Kidney (tissue), 13 donors: ENCODE measurements at regions not wholly inside any gene's neighbourhood (a gene's known extent, or its start where the extent isn't known, plus 50 kb on each side); places are given as distances from the start of the nearest gene placed in this dataset.
A peak's percentile ranks its signal among the peaks of the same experiment; 100 is the strongest.

Experiments
- DNase-seq, 5 donors: peaks; one replicate each; pipeline ENCODE4 v3.0.0-alpha.2; 2013 to 2020
- FAIRE-seq: peaks from 2 replicates; lab custom pipeline; 2012; peaks lifted over from hg19 to GRCh38; lab: Jason Lieb, UNC
- H3K27ac ChIP-seq, 2 donors: one replicate each; pipeline ENCODE4 v1.7.0; 2013; ENCODE audit warnings: low read depth in 2 of 2, low read length in 2 of 2, inconsistent platforms in 1 of 2
- H3K27me3 ChIP-seq: one replicate; pipeline ENCODE4 v1.7.1; 2013; ENCODE audit warnings: low read length, inconsistent platforms; ENCODE audit not compliant: control insufficient read depth, insufficient read depth
- H3K36me3 ChIP-seq, 3 donors: one replicate each; pipeline versions ENCODE4 v1.7.0 to v1.7.1; 2013; ENCODE audit warnings: low read length in 3 of 3, control low read depth in 1 of 3, inconsistent platforms in 1 of 3; ENCODE audit not compliant: insufficient read depth in 3 of 3, control insufficient read depth in 2 of 3
- H3K4me1 ChIP-seq, 3 donors: one replicate each; pipeline versions ENCODE4 v1.7.0 to v1.7.1; 2013; ENCODE audit warnings: low read length in 3 of 3, inconsistent platforms in 1 of 3, low read depth in 1 of 3; ENCODE audit not compliant: control insufficient read depth in 2 of 3, insufficient read depth in 2 of 3
- H3K4me3 ChIP-seq, 3 donors: one replicate each; pipeline versions ENCODE4 v1.7.0 to v1.8.1; 2013; ENCODE audit warnings: low read length in 3 of 3, control low read depth in 1 of 3, inconsistent platforms in 1 of 3
- H3K9ac ChIP-seq, 3 donors: one replicate each; pipeline versions ENCODE4 v1.7.0 to v1.7.1; 2013; ENCODE audit warnings: low read length in 3 of 3, control low read depth in 1 of 3, inconsistent platforms in 1 of 3
- H3K9me3 ChIP-seq, 3 donors: one replicate each; pipeline versions ENCODE4 v1.7.0 to v1.7.1; 2013; ENCODE audit warnings: low read length in 3 of 3, control low read depth in 1 of 3, inconsistent platforms in 1 of 3; ENCODE audit not compliant: control insufficient read depth in 2 of 3, insufficient read depth in 1 of 3
- intact Hi-C: fragments of 100-400 bp; cut with DNase I; formaldehyde crosslinking; loops from one replicate; pipeline ENCODE4 v1.11.1; 2022
- TF ChIP-seq, protein P1 (sequence below): IDR thresholded peaks from 3 replicates; pipeline ENCODE4 v1.5.1; 2012; ENCODE audit warnings: mild to moderate bottlenecking, moderate library complexity, borderline replicate concordance; ENCODE audit not compliant: insufficient read depth; ENCODE audit errors: extremely low read depth
- donor health status: control.
- donor health status: control.
- donor health status: control.
- donor health status: control.
- donor health status: control.
- donor health status: DM: yes; HTN: yes; CAD: no.
- donor health status: Normal renal cell carcinoma (clear cell type).

DNA sequence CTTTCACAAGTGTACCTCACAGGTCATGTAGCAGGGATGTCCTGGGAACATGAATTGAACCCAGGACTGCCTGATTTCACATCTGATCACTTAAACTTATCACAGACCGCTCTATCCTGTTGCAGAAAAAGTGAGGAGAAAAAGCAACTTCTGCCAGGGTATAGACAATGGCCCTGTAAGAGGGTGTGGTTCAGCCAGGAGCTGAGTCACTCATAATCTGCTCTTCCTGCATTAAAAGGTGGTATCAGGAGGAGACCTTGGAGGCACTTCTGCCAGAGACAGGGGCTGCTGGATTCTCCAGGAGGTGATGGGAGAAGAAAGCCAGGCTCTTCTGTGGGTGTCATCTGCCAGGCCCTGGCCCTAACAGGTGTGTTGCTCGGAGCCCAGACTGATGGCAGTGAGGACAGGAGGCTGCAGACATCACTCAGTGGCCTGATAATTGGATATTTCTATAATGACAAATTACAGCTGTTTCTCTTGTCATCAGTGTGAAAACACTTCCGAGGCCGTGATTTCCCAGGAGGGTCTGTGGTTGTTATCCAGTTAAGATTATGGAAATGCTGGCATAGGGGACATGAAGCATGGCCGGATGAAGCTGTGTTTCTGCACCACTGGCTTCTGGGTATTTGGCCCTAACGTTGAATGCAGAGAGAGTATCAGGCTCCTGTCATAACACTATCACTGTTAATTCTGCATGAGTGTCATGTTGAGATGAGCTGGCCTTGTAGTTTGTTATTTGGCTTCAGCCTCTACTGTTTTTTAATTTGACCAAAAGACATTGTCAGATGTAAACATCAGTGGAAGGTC is 125.1 kb upstream of the ZBED5 start:
- peaks cover 0 to 4% (median 0%) of the 10 kb centered on the region in 3 donors for H3K9me3 ChIP-seq
- TF ChIP-seq, protein P1, sequence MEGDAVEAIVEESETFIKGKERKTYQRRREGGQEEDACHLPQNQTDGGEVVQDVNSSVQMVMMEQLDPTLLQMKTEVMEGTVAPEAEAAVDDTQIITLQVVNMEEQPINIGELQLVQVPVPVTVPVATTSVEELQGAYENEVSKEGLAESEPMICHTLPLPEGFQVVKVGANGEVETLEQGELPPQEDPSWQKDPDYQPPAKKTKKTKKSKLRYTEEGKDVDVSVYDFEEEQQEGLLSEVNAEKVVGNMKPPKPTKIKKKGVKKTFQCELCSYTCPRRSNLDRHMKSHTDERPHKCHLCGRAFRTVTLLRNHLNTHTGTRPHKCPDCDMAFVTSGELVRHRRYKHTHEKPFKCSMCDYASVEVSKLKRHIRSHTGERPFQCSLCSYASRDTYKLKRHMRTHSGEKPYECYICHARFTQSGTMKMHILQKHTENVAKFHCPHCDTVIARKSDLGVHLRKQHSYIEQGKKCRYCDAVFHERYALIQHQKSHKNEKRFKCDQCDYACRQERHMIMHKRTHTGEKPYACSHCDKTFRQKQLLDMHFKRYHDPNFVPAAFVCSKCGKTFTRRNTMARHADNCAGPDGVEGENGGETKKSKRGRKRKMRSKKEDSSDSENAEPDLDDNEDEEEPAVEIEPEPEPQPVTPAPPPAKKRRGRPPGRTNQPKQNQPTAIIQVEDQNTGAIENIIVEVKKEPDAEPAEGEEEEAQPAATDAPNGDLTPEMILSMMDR: no peak
- DNase-seq: peak in 2 of 5 donors; percentile 4 to 44

DNA sequence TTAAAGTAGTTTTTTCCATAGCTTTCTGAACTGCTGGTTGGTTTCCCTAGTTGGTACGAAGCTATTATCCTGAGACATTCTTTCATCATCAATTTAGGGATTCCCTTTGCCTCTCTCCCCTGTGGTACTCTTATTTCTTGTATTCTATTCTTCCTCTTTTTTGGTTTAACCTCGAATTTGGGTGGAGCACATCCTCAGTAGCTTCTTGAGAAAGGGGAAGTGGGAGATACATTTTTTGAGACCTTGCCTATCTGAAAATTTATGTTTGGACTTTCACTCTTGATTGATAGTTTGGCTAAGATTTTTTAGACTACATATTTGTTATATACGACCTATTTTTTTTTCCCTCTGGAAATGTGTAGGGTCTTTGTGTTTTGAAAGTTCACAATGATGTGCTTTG is 121.7 kb upstream of the ZBED5 start:
- TF ChIP-seq, protein P1: no peak
- Histone ChIP-seq H3K9ac (no peak overlapping the region), H3K27ac (no peak overlapping the region), H3K9me3 (peaks cover 0 to 4% (median 0%) of the 10 kb centered on the region in 3 donors), H3K36me3 (no peaks in the 10 kb centered on the region), H3K4me3 (no peak overlapping the region), H3K27me3 (no peaks in the 10 kb centered on the region), H3K4me1 (no peaks in the 10 kb centered on the region)
- DNase-seq: no peak
- FAIRE-seq: no peak
- intact Hi-C loops: no loop called here

More for the DNA sequence above, 125.1 kb upstream of the ZBED5 start:
- no peak overlapping the region for H3K9ac ChIP-seq
- intact Hi-C loops: no loop called here
- H3K36me3 ChIP-seq: no peaks in the 10 kb centered on the region
- H3K4me1 ChIP-seq: no peaks in the 10 kb centered on the region
- no peak overlapping the region for H3K4me3 ChIP-seq
- no peaks in the 10 kb centered on the region for H3K27me3 ChIP-seq
- H3K27ac ChIP-seq: no peak overlapping the region
- no peak for FAIRE-seq

DNA sequence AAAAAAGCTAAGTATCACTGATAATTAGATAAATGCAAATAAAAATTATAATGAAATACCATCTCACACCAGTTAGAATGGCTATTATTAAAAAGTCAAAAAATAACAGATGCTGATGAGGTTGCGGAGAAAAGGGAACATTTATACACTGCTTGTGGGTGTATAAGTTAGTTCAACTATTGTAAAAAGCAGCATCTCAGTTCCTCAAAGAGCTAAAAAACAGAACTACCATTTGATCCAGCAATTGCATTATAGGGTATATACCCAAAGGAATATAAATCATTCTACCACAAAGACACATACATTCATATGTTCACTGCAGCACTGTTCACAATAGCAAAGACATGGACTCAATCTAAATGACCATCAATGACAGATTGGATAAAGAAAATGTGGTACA is 120.3 kb upstream of the ZBED5 start:
- Histone ChIP-seq H3K4me1 (no peaks in the 10 kb centered on the region), H3K27me3 (no peaks in the 10 kb centered on the region), H3K9ac (no peak overlapping the region), H3K9me3 (peaks cover 0 to 4% (median 0%) of the 10 kb centered on the region in 3 donors), H3K36me3 (no peaks in the 10 kb centered on the region), H3K4me3 (no peak overlapping the region), H3K27ac (no peak overlapping the region)
- TF ChIP-seq, protein P1: no peak
- intact Hi-C loops: no loop called here
- DNase-seq: no peak
- FAIRE-seq: no peak
